22Rv1 (cell line): ENCODE measurements at regions not wholly inside any gene's neighbourhood (a gene's known extent, or its start where the extent isn't known, plus 50 kb on each side); places are given as distances from the start of the nearest gene placed in this dataset.

Experiments used
- CTCF ChIP-seq: fragments of 450-650 bp; IDR thresholded peaks from 2 replicates; pipeline ENCODE4 v1.5.1; 2017; ENCODE audit warnings: mild to moderate bottlenecking
- ZFX ChIP-seq: fragments of 450-650 bp; IDR thresholded peaks from 2 replicates; pipeline ENCODE4 v1.6.1; 2017; ENCODE audit warnings: antibody characterized with exemption, borderline replicate concordance

GRCh38 chr2:44060990-44061389 is 65.2 kb upstream of the LRPPRC start:
- TF ChIP-seq CTCF (no peak), ZFX (no peak)
